GM10266 (cell line): ENCODE measurements at regions not wholly inside any gene's neighbourhood (a gene's known extent, or its start where the extent isn't known, plus 50 kb on each side); places are given as distances from the start of the nearest gene placed in this dataset.

Source experiments
- DNase-seq: peaks from one replicate; pipeline ENCODE4 v3.0.0; 2012; ENCODE audit errors: extremely low spot score
- TF ChIP-seq, protein P1 (sequence below): IDR thresholded peaks from 2 replicates; pipeline ENCODE4 v1.5.1; 2012; ENCODE audit warnings: mild to moderate bottlenecking, low read depth; ENCODE audit not compliant: control insufficient read depth, insufficient read depth; ENCODE audit errors: missing control alignments

DNA sequence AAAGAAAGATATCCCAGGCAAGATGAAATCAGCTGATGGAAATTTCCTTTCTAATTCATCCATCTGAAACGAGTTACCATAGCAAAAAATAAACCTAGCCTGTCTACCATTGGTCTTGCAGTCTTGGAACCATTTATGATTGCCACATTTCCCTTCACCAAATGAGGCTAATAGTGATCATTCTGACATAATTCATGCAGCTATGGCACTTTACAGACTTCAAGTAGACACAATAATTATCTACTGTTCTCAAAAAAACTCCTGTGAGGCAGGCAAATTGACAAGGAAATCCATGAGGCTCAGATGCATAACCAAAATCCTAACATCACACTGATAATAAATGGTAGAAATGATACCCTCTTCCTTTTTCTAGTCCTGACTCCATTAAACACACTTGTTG, 1669.7 kb upstream of the LRRTM1 start:
- DNase-seq: no peak
- TF ChIP-seq, protein P1, sequence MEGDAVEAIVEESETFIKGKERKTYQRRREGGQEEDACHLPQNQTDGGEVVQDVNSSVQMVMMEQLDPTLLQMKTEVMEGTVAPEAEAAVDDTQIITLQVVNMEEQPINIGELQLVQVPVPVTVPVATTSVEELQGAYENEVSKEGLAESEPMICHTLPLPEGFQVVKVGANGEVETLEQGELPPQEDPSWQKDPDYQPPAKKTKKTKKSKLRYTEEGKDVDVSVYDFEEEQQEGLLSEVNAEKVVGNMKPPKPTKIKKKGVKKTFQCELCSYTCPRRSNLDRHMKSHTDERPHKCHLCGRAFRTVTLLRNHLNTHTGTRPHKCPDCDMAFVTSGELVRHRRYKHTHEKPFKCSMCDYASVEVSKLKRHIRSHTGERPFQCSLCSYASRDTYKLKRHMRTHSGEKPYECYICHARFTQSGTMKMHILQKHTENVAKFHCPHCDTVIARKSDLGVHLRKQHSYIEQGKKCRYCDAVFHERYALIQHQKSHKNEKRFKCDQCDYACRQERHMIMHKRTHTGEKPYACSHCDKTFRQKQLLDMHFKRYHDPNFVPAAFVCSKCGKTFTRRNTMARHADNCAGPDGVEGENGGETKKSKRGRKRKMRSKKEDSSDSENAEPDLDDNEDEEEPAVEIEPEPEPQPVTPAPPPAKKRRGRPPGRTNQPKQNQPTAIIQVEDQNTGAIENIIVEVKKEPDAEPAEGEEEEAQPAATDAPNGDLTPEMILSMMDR: no peak

DNA sequence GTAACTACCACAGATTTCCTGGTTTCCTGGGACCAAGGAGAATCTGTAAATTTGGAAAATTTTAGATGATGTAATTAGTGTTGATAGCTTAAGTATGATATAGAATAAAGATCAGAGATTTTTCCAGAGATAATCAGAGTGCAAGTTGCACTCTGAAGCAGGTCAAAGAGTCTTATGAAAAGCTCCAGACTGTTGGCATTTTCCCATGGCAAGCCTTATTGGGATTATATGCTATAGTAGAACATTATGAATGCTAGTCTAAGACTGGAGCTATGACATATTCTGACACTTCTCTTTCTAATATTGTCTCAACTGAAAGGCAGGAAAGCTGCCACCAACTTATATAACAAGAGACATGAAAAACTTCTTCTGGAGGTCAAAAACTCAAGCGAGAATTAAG, 1638.3 kb upstream of the LRRTM1 start:
- no peak for DNase-seq
- TF ChIP-seq, protein P1: no peak

DNA sequence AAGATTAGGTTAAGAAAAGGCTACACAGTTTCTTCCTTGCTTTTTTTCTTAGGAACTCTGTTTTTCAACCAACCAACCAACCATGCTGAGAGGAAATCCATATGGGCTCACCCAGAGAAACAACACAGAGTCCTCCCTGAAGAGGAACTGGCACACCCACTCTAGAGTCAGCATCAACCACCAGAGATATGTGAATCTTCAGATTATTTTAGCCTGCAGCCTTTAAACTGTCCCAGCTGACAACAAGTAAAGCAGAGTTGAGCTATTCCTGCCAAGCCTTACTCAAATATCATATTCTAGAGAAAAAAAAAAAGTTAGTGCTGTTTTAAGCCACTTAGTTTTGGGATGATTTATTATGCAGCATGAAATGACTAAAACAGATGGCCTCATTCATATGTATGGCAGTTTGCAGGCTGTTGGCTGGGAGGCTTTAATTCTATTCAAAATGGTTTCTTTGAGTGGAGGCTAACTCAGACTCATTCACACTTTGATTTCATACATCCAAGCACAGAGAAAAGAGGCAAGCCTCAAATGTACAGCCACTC, 1637.7 kb upstream of the LRRTM1 start:
- TF ChIP-seq, protein P1: no peak

DNA sequence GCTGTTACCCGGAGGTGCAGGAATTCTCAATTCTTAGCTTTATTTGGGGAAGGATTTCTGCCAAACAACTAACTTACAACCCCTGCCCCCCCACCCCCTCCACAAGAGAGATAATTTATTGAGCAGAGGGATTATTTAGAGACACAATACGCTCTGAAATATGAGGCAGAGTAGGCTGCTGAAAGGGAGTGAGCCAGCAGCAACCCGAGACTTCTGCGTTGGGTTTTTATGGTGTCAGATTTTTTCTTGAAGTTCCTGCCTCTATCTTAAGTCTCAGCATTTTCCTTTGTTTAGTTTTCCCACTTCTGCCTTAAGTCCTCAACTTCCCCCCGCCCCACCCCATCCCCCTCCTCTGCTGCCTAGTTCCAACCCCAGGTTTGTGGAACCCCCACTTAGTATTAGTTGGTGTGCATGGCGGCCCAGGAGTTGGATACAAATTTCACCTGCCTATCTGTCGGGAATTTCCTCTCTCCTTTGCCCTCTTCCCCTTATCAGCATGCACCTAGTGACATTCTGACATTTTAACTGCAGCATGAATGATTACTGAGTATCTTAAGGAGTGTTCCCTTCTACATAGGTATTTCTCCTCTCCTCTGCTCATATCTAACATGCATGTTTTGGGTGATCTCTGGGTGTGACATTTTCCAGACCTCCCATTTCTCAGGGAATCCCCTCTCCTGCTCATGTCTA, 1635.9 kb upstream of the LRRTM1 start:
- TF ChIP-seq, protein P1: no peak
- no peak for DNase-seq

More for the DNA sequence above, 1637.7 kb upstream of the LRRTM1 start:
- DNase-seq: no peak

DNA sequence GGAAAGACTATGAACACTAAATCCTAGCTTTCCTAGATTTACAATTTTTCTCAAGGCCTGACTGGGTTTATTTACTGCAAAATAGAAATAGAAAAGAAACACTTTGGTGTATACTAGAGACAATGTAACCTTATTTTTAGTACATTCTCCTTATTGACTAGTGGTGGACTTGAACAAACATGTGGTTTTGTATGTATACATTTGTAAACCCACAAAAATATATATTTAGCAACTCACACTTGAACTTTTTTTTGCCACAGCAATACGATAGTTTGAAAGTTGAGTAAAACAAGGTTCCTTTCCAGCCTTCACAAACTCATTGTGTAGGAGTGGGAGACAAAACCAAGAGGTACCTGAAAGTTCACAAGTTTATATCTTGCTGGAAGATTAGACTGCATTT, 1633.4 kb upstream of the LRRTM1 start:
- DNase-seq: no peak
- TF ChIP-seq, protein P1: no peak

DNA sequence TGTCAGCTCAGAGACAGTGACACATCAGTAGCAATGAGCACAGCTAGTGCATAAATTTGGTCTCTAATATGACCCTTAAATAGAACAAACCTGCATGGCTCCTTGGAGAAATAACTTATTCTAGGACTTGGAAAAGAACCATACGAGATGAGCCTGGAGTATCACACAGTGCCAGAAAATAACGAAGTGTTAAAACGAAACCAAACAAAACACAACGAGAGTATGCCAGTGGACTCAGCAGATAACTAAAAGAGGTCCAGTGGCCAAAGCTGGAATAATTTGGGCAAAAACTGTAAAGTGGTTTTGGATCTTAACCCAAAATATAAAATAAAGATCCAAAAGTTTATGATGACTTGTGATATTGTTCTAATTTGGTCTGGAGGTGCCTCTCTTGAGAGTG, 1599.0 kb upstream of the LRRTM1 start:
- no peak for DNase-seq
- TF ChIP-seq, protein P1: no peak

DNA sequence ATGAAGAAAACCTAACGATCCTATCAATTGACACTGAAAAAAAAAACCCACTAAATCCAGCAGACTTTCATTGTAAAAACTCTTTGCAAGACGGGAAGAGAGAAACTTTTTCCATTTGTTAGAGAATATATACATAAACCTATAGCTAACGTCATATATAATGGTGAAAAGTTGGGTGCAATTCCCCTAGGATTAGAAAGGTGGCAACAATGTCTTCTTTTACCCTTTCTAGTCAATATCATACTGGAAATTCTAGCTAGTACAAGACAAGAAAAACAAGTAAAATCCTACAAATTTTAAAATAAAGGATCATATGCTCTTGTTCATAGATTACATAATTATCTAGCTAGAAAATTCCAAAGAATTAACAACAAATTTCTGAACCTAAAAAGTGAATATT, 1596.5 kb upstream of the LRRTM1 start:
- TF ChIP-seq, protein P1: no peak
- DNase-seq: no peak
